Cardiac muscle cell (in vitro differentiated cells and primary cell): ENCODE measurements at regions not wholly inside any gene's neighbourhood (a gene's known extent, or its start where the extent isn't known, plus 50 kb on each side); places are given as distances from the start of the nearest gene placed in this dataset.

Experiments used
- DNase-seq, 2 donors: peaks; one replicate each; pipeline versions ENCODE4 v3.0.0 to v3.0.0-alpha.2; 2010 to 2017; ENCODE audit warnings: low read depth in 1 of 2, low spot score in 1 of 2
- H3K27ac ChIP-seq: fragments of 200-600 bp; sonication (generic); 2 replicates; pipeline ENCODE4 v1.5.1; 2016
- H3K27me3 ChIP-seq: fragments of 200-600 bp; sonication (generic); 2 replicates; pipeline ENCODE4 v1.6.0; 2016; ENCODE audit warnings: control low read depth
- H3K36me3 ChIP-seq: fragments of 200-600 bp; sonication (generic); 2 replicates; pipeline ENCODE4 v1.5.1; 2016; ENCODE audit warnings: control low read depth
- H3K4me1 ChIP-seq: fragments of 200-600 bp; sonication (generic); 2 replicates; pipeline ENCODE4 v1.8.1; 2017; ENCODE audit warnings: low read depth, mild to moderate bottlenecking, mixed run types
- H3K4me3 ChIP-seq: fragments of 200-600 bp; sonication (generic); 2 replicates; pipeline ENCODE4 v1.5.1; 2016; ENCODE audit warnings: mild to moderate bottlenecking
- H3K9me3 ChIP-seq: fragments of 200-600 bp; sonication (generic); 2 replicates; pipeline ENCODE4 v1.5.1; 2017; ENCODE audit warnings: low read depth, mild to moderate bottlenecking, control low read depth
- TF ChIP-seq, protein P1 (sequence below): IDR thresholded peaks from 2 replicates; pipeline ENCODE4 v1.5.1; 2012; ENCODE audit warnings: low read depth, mild to moderate bottlenecking, low read length

DNA sequence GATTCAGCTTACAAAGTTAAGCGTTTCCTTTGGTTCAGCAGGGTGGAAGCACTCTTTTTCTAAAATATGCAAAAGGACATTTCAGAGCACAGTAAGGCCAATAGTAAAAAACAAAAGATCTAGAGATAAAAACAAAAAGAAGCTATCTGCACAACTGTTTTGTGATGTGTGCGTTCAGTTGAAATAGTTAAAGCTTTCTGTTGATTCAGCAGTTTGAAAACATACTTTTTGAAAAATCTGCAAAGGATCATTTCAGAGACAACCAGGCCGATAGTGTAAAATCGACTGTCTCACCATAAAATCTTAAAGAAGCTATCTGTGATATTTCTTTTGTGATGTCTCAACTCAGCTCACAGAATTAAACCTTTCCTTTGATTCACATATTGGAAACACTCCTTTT lies 300.0 kb upstream of the ALG10B start:
- no peak overlapping the region for H3K27ac ChIP-seq
- peaks cover 5% of the 10 kb centered on the region for H3K9me3 ChIP-seq
- TF ChIP-seq, protein P1, sequence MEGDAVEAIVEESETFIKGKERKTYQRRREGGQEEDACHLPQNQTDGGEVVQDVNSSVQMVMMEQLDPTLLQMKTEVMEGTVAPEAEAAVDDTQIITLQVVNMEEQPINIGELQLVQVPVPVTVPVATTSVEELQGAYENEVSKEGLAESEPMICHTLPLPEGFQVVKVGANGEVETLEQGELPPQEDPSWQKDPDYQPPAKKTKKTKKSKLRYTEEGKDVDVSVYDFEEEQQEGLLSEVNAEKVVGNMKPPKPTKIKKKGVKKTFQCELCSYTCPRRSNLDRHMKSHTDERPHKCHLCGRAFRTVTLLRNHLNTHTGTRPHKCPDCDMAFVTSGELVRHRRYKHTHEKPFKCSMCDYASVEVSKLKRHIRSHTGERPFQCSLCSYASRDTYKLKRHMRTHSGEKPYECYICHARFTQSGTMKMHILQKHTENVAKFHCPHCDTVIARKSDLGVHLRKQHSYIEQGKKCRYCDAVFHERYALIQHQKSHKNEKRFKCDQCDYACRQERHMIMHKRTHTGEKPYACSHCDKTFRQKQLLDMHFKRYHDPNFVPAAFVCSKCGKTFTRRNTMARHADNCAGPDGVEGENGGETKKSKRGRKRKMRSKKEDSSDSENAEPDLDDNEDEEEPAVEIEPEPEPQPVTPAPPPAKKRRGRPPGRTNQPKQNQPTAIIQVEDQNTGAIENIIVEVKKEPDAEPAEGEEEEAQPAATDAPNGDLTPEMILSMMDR: no peak
- H3K36me3 ChIP-seq: no peaks in the 10 kb centered on the region
- H3K27me3 ChIP-seq: no peaks in the 10 kb centered on the region
- no peak overlapping the region for H3K4me3 ChIP-seq
- no peak for DNase-seq
- H3K4me1 ChIP-seq: no peaks in the 10 kb centered on the region

DNA sequence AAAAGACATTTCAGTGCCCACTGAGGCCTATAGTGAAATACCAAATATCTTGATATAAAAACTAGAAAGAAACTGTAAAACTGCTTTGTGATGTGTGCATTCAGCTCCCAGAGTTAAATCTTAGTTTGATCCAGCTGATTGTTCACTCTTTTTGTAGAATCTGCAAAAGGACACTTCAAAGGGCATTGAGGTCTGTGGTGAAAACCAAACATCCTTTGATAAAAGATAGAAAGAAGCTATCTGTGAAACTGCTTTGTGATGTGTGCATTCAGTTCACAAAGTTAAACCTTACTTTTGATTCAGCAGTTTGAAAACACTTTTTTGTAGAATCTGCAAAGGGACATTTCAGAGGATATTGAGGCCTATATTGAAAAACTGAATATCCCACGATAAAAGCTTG lies 290.7 kb upstream of the ALG10B start:
- no peak for DNase-seq
- no peaks in the 10 kb centered on the region for H3K36me3 ChIP-seq
- no peak overlapping the region for H3K4me3 ChIP-seq
- no peaks in the 10 kb centered on the region for H3K4me1 ChIP-seq
- peaks cover 2% of the 10 kb centered on the region for H3K9me3 ChIP-seq
- H3K27me3 ChIP-seq: no peaks in the 10 kb centered on the region
- H3K27ac ChIP-seq: no peak overlapping the region
- TF ChIP-seq, protein P1: no peak

DNA sequence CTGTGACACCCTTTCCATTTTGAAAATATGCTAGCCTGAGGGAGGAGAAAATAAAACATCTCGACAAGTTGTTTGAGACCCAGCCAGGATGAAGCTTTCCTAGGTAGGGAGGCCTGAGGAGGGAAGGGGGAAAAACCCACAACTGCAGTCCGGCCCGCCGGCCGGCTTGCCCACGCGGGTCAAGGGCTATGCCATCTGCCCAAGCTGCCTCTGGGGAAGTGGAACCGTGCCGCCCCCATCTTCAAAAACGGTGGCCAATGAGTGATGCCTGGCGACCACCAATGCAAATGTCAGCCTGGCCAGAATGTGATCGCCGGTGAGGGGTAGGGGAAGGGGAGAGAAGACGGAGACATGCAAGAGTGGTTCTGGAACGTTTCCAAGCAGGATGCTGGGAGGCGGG lies 263.5 kb upstream of the ALG10B start:
- Histone ChIP-seq H3K4me3 (no peak overlapping the region), H3K9me3 (no peaks in the 10 kb centered on the region)
- TF ChIP-seq, protein P1: no peak

DNA sequence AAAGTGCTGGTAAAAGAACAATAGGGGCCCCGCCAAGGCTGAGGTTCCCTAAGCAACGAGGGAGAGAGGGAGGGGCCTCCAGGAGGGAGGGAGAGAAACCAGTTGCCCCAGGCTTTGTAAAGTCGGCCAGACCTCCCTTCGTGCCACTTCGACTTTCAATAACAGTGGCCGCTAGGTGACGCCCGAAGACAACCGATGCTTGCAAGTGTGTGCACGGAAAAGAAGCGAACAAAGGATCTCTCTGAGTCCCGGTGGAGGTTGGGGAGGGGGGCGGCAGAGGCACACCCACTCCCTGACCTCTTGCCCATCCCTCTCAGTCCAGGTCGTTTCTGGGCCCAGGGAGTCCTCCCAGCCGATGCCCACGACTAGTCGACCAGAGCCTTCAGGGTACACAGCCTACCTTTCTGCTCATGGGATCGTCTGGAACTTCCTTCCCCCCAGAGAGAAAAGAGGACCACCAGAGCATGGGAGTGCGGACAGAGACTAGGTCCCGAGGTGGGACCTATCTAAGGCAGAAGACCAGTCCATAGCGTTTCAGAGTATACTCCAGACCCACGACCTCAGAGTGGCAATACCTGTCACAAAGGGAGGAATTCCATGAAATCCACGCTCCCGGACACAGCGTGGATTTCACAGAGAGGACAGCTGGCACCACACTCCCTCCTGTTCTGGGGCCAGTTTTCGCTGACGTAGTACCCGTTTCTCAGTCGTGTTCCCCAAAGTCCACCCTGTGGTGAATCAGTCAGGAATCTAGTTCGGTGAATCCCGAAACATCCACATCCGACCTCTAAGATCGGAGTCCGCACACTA lies 262.7 kb upstream of the ALG10B start:
- no peaks in the 10 kb centered on the region for H3K4me1 ChIP-seq
- no peaks in the 10 kb centered on the region for H3K27me3 ChIP-seq
- H3K9me3 ChIP-seq: no peaks in the 10 kb centered on the region
- TF ChIP-seq, protein P1: no peak
- DNase-seq: no peak
- no peaks in the 10 kb centered on the region for H3K36me3 ChIP-seq
- H3K27ac ChIP-seq: no peak overlapping the region
- no peak overlapping the region for H3K4me3 ChIP-seq

More for the DNA sequence above, 263.5 kb upstream of the ALG10B start:
- no peak overlapping the region for H3K27ac ChIP-seq
- no peaks in the 10 kb centered on the region for H3K36me3 ChIP-seq
- H3K27me3 ChIP-seq: no peaks in the 10 kb centered on the region
- H3K4me1 ChIP-seq: no peaks in the 10 kb centered on the region
- no peak for DNase-seq

DNA sequence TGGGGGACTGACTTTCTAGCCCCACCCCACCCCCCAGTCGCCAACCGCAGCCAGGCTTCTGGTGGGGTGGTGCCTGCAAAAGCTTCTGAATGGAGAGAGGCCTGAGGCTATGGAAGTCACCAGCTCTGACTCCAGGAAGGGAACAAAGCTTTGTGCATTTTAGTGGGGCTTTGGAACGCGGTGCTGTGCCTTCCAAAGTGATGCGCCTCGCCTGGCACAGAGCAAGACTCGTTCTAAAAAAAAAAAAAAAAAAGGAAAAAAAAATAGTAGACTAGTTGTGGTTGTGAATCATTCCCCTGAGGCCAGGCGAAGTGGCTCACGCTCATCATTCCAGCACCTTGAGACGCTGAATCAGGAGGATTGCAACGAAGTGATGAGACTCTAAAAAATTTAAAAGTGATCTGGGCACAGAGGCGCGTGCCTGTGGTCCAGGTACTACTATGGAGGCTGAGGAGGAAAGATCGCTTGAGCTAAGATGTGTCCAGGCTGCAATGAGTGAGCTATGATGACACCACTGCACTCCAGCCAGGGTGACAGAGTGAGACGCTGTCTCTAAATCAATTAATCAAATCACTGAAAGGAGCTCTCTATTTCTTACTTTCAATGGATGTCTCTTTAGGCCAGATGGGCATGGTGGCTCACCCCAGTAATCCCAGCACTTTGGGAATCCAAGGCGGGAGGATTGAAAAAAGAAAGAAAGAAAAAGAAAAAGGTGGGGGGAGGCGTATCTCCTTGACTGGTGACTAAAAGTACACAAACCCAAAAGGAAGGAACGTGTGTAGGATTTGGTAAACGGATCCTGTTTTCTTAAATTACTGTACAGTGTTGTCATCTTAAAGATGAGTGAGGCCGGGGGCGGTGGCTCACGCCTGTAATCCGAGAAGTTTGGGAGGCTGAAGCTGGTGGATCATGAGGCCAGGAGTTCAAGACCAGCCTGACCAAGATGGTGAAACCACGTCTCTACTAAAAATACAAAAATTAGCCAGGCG lies 259.6 kb upstream of the ALG10B start:
- no peaks in the 10 kb centered on the region for H3K4me1 ChIP-seq
- H3K27me3 ChIP-seq: no peaks in the 10 kb centered on the region
- DNase-seq: no peak
- H3K4me3 ChIP-seq: no peak overlapping the region
- no peaks in the 10 kb centered on the region for H3K9me3 ChIP-seq
- TF ChIP-seq, protein P1: no peak
- H3K27ac ChIP-seq: no peak overlapping the region
- H3K36me3 ChIP-seq: no peaks in the 10 kb centered on the region
